ENCODE measurements at regions not wholly inside any gene's neighbourhood (a gene's known extent, or its start where the extent isn't known, plus 50 kb on each side); places are given as distances from the start of the nearest gene placed in this dataset.

DNA sequence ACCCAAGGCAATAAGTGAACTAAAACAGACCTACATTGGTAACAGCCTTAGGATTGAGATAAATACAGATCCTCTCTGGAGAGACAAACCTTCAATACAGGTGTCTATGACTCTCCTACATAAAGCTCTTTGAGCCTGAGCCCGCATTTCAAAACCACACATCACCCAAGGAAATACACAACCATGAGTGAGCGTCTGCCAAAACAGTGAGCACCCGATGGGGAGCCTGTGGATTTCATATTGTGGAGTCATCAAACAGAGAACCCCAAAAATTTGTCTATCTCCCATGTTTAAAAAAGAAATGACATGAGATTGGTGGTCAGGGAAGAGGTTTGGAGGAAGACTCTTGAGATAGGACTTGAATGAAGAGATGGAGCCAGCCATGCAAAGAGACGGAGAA, 102.2 kb upstream of the LHX1 start:
- TF ChIP-seq SIN3A (IDR thresholded peaks at IDR 0.05; ENCODE audit: low read depth) (no peak), CTCF (IDR thresholded peaks at IDR 0.05 in 2 of 3, conservative IDR thresholded peaks at IDR 0.05 in 1 of 3; ENCODE audit: borderline replicate concordance in 1 of 3, insufficient read depth in 1 of 3, low read depth in 2 of 3, low read length in 2 of 3) (no peak)
- POLR2A ChIA-PET, result no interaction called here

DNA sequence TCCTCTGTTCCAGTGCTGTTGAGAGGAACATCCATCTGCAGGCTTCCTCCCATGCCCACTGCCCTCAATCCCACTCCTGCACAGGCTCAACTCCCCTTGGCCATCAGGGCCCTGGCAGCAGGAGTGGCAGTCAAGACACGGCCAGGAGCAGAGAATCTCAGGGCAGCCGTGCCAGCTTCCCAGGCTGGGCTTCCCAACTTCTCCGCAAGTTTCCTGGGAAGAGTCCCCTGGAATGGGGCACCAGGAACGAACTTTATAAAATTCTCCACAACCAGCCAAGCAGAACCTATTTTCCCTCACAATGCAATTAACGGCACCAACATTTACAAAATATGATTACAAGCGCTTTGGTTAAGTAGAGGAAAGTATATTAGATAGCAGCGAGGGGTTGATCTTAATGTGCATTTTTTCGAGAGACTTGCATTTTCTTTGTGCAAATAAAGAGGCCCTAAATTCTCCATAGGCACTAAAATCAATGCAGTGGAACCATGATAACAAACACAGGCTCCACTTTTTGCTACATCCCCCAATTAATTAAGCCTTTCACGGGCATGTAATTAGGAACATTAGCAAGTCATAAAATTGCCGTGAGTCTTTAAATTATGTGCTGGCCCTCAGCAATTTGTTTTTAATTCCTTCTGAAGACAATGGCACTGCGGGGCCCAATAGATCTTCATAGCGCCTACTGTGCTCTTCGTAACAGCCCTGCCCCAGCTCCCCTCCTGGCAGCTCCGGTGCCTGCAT, 99.9 kb upstream of the LHX1 start:
- ATAC-seq (peak; percentile 58; the same call in 1 of the 2 replicates), DNase-seq (ENCODE audit: low read depth, low spot score) (no peak)
- Histone ChIP-seq H3K36me3 (ENCODE audit: control insufficient read depth in 1 of 2, insufficient read depth in 2 of 2, low read length in 2 of 2) (no peaks in the 10 kb centered on the region), H3K9ac (ENCODE audit: low read length) (no peak overlapping the region), H3K4me3 (replicated peaks in 1 of 2; ENCODE audit: low read depth in 1 of 2, low read length in 2 of 2) (no peak overlapping the region), H3K9me2 (ENCODE audit: insufficient read depth) (no peaks in the 10 kb centered on the region), H3K79me2 (ENCODE audit: insufficient read depth, low read length) (no peaks in the 10 kb centered on the region), H3K4me2 (ENCODE audit: low read length) (no peak overlapping the region), H3K9me3 (ENCODE audit: control insufficient read depth in 1 of 2, insufficient read depth in 1 of 2, low read depth in 1 of 2, low read length in 2 of 2) (no peaks in the 10 kb centered on the region; a peak in 1 of 4 replicates), H3K27ac (ENCODE audit: low read depth, low read length) (no peak overlapping the region), H3K27me3 (ENCODE audit: insufficient read depth, low read length) (no peaks in the 10 kb centered on the region), H3K4me1 (ENCODE audit: control insufficient read depth in 1 of 2, insufficient read depth in 2 of 2, low read length in 2 of 2) (no peaks in the 10 kb centered on the region), H2AFZ (ENCODE audit: low read depth, low read length, poor library complexity, severe bottlenecking) (no peak overlapping the region), H4K20me1 (ENCODE audit: insufficient read depth) (no peaks in the 10 kb centered on the region)
- intact Hi-C loops (cut with micrococcal nuclease), result no loop called here
- no TSS peak for BruUV-seq (replicated peaks)
- TF ChIP-seq CTCF (IDR thresholded peaks at IDR 0.05 in 2 of 3, conservative IDR thresholded peaks at IDR 0.05 in 1 of 3; ENCODE audit: borderline replicate concordance in 1 of 3, insufficient read depth in 1 of 3, low read depth in 2 of 3, low read length in 2 of 3) (0 out of 6 replicates have a peak, but pooled peaks of 1 of the 3 experiments have one; percentile 16), MAX (IDR thresholded peaks at IDR 0.05) (no peak)
- CTCF ChIA-PET, result no interaction called here
- RAD21 ChIA-PET (ENCODE audit: low non-redundant PET in 1 of 2, low total read pairs in 2 of 2, uncharacterized antibody in 2 of 2, unreplicated experiment in 2 of 2), result no interaction called here
- POLR2A ChIA-PET, result no interaction called here

More for the DNA sequence above, 102.2 kb upstream of the LHX1 start:
- no peak overlapping the region for H3K4me2 ChIP-seq (ENCODE audit: low read length)
- no peak overlapping the region for H3K9ac ChIP-seq (ENCODE audit: low read length)
- ATAC-seq (no peak), DNase-seq (ENCODE audit: low read depth, low spot score) (no peak)
- ChIA-PET CTCF (no interaction called here), RAD21 (ENCODE audit: low non-redundant PET in 1 of 2, low total read pairs in 2 of 2, uncharacterized antibody in 2 of 2, unreplicated experiment in 2 of 2) (no interaction called here)
- no peaks in the 10 kb centered on the region for H3K79me2 ChIP-seq (ENCODE audit: insufficient read depth, low read length)
- H3K36me3 ChIP-seq (ENCODE audit: control insufficient read depth in 1 of 2, insufficient read depth in 2 of 2, low read length in 2 of 2), result no peaks in the 10 kb centered on the region
- H3K4me1 ChIP-seq (ENCODE audit: control insufficient read depth in 1 of 2, insufficient read depth in 2 of 2, low read length in 2 of 2), result no peaks in the 10 kb centered on the region
- no TSS peak for BruUV-seq (replicated peaks)
- no peak overlapping the region for H3K4me3 ChIP-seq (replicated peaks in 1 of 2; ENCODE audit: low read depth in 1 of 2, low read length in 2 of 2)
- H2AFZ ChIP-seq (ENCODE audit: low read depth, low read length, poor library complexity, severe bottlenecking), result no peak overlapping the region
- H4K20me1 ChIP-seq (ENCODE audit: insufficient read depth), result no peaks in the 10 kb centered on the region
- H3K9me2 ChIP-seq (ENCODE audit: insufficient read depth), result no peaks in the 10 kb centered on the region
- intact Hi-C loops (cut with micrococcal nuclease), result no loop called here
- H3K9me3 ChIP-seq (ENCODE audit: control insufficient read depth in 1 of 2, insufficient read depth in 1 of 2, low read depth in 1 of 2, low read length in 2 of 2), result no peaks in the 10 kb centered on the region
- no peaks in the 10 kb centered on the region for H3K27me3 ChIP-seq (ENCODE audit: insufficient read depth, low read length)
- H3K27ac ChIP-seq (ENCODE audit: low read depth, low read length), result no peak overlapping the region
